Superior temporal gyrus (tissue), 1 donor: ENCODE measurements at regions not wholly inside any gene's neighbourhood (a gene's known extent, or its start where the extent isn't known, plus 50 kb on each side); places are given as distances from the start of the nearest gene placed in this dataset.
A peak's percentile ranks its signal among the peaks of the same experiment; 100 is the strongest.
"Not testable (repeated sequence)": the region's sequence is repeated elsewhere in the genome, so short reads cannot be mapped to it uniquely, and the experiment has no call there.

Source experiments
- DNase-seq: peaks from one replicate; pipeline ENCODE4 v3.0.0-alpha.2; 2016; ENCODE audit errors: extremely low spot score

DNA sequence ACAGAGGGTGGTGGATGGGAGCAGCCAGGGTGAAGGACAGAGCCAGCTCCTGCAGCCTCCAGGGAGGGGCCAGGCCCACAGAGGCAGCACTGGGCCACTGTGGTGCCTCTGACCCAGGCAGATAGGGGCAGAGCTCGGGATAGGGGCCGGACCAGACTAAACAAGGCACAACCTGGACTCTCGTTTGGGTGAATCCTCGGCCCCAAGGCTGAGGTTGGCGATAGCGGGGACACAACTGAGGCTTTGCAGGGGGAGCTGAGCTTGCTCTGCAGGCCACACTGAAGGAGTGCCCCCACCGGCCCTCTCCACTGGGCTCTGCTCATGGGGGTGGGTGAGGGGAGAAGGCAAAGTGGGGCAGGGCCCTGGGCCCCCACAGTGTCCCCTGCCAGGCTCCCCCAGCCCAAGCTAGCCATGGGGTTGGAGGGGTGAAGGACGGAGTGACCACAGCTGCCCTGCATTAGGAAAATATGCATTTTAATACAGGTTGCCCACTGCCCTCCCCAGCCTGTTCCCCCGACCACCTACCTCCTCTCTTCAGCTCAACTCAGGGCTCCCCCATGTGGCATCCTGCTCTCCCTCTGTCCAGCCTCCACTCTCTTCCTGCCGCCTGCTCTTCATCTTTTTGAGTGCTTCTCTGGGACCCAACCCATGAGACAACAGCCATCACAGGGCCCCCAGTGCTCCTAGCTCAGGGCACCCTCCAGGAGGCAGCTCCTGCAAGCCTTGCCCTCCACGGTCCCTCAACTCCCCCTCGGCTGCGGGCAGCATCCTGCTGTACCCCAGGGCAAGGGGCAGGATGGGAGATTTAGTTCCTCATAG lies 152.8 kb downstream of the INHBB start:
- DNase-seq, result no peak

DNA sequence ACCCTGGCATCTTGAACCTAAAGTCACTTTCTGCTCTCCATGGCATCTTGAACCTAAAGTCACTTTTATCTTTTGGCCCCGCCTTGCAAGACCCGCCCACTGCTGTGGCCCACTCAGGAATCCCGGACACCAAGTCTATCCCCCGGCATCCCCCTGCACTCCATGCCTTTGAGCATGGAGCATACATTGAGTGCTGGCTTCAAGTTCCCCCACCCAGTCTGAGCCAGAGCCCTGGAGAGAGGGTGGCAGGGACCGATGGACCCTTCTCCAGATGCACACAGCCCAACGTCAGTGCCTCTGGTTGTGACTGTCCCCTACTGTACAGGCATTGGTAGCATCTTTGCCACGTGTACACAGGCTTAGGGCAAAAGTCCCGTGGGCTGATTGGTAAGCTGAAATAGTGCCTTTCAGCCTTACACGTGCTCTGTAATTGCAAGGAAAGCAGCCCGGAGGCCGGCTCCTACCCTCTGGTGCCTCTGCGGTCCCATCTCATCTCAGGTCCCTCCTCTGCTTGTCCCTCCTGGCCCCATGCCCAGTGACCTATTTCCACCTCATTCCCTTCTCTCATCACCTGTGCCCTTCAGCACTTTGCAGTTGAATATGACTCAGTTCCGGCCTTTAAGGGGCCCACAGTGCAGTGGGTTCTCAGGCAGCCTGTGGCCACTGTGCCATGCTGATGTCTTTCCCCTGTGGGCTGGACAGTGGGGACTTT lies 154.0 kb downstream of the INHBB start:
- no peak for DNase-seq

GRCh38 chr2:120501591-120501990 lies 155.7 kb downstream of the INHBB start:
- DNase-seq, result no peak

DNA sequence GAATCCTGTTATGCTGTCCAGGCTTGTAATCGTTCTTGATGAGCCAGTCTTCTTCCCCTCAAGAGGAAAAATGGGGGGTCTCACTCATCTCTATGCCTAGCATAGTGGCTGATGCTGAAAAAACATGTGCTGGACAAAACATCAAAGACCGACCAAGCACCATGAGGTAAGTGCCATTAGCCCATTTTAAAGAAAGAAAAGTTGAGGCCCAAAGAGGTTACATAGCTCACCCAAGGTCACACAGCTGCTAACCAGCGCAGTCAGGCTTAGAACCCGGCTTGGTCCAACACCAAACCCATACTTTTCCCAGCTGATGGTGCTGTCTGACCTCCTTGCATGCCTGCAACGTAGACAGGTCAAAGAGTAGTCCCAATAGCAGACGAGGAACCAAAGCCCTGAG lies 156.4 kb downstream of the INHBB start:
- DNase-seq, result no peak

DNA sequence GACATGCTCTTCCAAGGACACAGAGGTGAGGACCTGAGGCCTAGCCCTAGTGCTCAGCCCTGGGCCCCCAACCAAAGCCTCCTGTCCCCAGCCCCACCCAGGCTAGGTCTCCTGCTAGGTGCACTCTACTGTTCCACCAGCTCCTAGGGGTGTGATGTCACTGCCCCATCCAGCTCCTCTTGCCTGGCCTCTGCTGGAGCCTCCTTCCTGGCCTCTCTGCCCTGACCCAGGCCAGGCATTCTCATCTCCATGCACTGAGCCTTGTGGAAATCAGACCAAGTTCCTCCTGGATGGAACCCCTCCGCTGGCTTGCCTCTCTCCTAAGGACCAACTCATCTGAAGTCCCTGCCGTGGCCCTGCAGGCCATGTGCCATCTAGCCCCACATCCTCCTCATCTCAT lies 156.8 kb downstream of the INHBB start:
- no peak for DNase-seq

- DNase-seq, result no peak
These were observed 157.4 kb downstream of the INHBB start for GRCh38 chr2:120503206-120503792.

DNA sequence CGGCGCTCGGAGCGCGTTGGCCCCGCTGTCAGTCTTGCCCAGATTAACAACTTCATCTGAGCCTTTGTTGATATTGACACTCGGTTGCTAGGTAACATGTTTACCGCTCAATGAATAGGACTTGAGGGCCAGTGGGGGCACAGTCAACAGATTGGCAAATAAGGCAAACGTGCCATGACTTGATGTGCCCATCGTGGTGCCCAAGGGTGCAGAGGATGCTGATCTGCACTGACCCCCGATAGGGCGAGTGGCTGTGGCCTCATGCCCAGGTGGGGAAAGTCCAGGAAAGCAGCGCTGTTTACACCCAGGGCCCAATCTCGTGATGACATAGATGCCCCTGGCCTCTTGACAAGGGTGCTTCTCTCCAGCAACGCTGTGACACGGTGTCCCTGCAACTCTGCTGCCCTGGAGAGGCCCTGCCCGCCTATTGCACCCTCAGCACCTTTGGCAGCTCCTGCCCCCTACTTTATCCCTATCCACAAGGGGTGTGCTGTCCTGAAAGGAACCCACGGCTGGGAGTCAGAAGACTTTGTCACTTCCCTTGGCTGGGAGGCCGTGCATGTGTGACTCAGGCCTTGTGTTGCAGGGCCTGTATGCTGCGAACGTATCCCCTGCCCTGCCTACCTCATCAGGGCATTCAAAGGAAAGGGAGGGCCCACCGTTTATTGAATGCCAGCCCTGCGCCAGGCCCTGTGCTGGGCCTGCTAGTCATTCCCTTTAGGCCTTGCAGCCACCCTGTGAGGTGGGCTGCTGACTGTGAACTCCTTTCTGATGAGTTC lies 158.0 kb downstream of the INHBB start:
- no peak for DNase-seq

DNA sequence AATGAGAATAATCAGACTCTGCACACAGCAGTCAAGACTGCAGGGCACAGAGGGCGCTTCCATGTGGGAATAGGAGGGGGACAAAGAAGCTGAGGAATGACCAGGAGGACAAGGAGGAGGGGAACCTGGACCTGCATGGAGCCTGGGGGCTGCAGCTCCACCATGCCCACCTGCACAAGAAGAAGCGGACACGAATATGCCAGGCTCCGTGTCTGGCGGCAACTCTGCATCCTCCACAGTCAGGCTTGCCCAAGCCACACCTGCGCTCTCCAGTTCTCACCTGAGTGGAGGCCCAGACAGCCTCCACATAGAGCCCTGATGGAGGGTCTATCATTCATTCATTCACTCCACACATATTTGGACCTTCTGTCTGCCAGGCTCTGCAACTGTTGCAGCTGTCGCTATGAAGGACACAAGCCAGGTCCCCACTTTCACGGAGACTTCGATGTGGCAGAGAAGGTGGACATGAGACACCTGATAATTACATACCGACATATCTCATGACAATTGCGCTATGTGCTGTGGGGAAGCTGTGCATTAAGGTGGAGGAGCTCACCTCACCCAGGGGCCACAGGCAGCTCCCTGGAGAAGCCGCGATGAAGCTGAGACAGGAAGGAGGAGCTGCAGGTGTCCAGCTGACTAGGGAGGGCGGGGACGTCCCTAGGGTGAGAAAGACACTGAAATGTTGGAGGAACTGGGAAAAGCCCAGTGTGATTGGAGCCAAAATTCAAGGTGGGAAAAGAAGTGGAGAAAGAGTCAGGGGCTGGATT lies 159.2 kb downstream of the INHBB start:
- DNase-seq, result no peak

DNA sequence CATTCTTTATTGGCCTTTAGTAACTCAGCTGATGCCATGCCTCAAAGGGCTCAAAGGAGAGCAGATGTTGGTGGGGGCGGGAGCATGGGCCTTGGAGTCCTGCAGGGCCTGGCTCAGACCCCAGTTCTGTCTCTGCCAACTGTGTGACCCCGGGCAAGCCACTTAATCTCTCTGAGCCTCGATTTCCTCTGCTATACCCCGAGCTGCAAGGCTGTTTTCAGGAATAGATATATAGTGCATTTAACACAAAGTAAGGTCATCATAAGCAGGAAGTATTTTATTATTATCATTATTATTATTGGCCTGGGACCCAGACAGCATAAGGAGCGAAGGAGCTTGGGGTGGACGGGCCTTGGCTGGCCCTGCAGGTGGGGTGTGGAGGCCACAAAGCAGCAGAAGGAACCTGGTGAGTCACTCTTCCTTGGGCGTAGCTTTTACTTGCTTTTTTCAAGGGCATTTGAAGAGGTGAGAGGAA lies 162.7 kb downstream of the INHBB start:
- DNase-seq, result no peak

DNA sequence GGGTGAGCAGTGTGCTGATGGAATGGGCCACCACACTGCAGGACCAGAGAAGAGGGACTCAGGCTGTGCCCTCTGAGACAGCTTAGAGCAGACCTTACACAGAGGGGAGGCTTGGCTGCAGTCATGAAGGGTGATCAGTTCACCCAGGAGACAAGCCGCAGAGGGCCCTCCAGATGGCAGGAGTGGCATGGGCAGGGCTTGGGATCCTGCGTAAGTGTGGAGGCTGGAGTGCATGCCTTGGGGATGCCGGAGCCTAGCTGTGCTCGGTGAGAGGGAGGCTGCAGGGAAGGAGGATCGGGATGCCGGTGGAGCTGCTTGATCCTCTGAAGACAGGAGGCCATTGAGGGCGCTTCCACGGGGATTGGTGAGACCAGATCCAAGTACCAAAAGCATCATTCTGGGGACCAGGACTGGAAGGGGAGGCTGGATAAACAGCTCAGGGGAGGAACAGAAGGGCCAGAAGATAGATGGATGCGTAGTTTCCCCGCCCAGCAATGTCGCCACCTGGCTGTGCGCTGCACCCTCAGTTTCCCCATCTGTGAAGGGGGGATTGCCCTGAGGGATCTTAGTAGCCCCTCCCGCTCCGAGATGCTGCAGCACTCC lies 163.4 kb downstream of the INHBB start:
- DNase-seq, result no peak

DNA sequence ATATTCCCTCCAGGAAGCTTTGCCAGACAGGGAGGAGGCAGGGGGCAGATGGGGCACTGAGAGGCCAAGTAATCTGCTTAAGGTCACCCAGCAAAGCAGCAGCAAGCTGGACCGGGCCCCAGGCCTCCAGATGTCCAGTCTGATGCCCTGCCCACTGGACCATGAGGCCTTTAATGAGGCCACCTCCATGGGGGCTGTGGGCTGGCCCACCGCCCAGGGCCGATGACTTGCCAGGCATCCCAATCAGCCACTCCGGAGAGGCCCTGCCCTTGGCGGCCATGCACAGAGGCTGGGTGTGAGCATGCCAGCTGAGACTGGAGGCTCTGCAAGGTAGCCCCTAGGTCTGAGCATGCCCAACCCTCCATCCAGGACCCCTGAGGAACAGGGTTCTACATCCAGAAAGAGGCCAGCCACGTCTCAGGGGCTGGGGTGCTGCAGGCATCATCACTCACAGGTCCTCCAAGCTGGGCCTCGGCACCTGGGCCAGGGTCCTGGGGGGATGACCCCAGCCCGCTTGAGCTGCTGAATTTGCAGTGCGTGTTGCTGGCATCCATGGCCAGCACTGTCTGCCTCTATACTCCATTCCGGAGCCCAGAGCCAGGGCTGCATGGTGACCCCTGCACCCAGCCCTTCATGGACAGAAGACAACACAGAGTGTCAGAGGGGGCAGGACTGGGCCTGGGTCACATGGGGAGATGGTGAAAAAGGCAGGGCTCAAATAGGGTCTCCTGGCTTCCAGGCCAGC lies 164.2 kb downstream of the INHBB start:
- DNase-seq, result no peak

DNA sequence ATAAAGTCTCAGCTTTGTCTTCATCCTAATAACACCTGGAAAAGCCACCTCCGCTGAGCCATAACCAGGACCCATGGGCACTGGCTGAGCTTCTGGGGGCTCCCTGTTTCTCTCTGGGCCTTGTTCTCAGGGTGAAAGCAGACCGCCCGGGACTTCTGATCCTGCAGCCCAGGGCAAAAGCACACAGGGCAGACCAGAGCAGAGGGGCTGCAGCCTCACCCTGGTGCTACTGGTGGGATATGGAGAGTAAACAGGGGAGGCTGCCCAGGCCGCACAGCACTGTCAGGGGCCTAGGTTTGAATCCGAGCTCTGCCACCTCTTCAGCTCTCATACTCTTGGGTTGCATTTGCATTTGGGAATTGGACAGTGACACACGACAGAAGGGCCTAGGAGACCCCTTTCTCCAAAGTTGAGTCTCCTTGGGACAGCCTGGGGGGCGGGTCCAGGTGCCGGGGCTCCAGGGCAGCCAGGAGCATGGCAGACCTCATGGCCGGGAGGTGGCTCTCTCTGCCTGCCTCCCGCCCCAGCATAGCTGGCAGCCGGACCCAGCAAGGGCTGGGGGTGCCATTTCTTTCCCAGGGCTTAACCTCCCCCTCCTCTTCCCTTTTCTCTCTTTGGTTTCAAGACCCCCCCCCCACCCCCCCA lies 164.9 kb downstream of the INHBB start:
- DNase-seq, result no peak

DNA sequence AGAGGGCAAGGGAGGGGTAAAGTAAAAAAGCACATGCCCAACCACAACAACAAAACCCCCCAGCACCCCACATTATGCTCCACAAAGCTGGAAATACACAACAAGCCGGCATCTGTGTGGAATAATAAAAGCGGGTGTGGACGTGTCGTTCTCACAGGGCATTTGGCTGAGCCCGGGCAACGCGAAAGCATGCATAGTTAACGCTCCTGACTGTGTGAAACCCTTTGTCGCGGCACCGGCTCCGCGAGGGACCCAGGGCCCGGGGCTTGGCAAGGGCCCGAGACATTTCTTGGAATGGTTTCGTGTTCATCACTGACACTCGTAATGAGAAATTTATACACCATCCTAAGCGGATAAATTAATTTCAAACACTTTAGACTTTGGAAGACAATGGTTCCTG lies 165.6 kb downstream of the INHBB start:
- peak; percentile 22 for DNase-seq

GRCh38 chr2:120511947-120512710 lies 166.2 kb downstream of the INHBB start:
- no peak for DNase-seq

GRCh38 chr2:120513776-120514357 lies 167.9 kb downstream of the INHBB start:
- DNase-seq, result no peak

GRCh38 chr2:120514521-120514920 lies 168.6 kb downstream of the INHBB start:
- no peak for DNase-seq

GRCh38 chr2:120515066-120515758 lies 169.3 kb downstream of the INHBB start:
- DNase-seq, result not testable (repeated sequence)
